IMR-90 (cell line): ENCODE measurements at regions not wholly inside any gene's neighbourhood (a gene's known extent, or its start where the extent isn't known, plus 50 kb on each side); places are given as distances from the start of the nearest gene placed in this dataset.
A peak's percentile ranks its signal among the peaks of the same experiment; 100 is the strongest.
"Not testable (repeated sequence)": the region's sequence is repeated elsewhere in the genome, so short reads cannot be mapped to it uniquely, and the experiment has no call there.

ENCODE experiments used
- ATAC-seq: fragments of 200-7000 bp; cut with Tn5 transposase; 2 replicates; pipeline ENCODE4 v1.9.1; 2020; ENCODE audit warnings: low read depth, mild to moderate bottlenecking, moderate library complexity
- BruUV-seq: library from RNA; stranded (reverse); fragments of 400-500 nt; replicated peaks from 2 replicates; lab custom pipeline; 2021; lab: Mats Ljungman, UMichigan
- CTCF ChIA-PET: fragments of 300-600 bp; formaldehyde crosslinking; extraction: SDS; loops from one replicate; lab custom pipeline; 2021; ENCODE audit warnings: antibody characterized with exemption; lab: Yijun Ruan, JAX
- POLR2A ChIA-PET: fragments of 300-600 bp; sonication (Branson Sonifier 250); formaldehyde crosslinking; loops from one replicate; lab custom pipeline; 2022; ENCODE audit warnings: antibody characterized with exemption; ENCODE audit not compliant: unreplicated experiment; lab: Charles Lee
- DNase-seq: peaks from one replicate; pipeline ENCODE4 v3.0.0; 2013
- H2AFZ ChIP-seq: replicated peaks from 2 replicates; pipeline ENCODE3; 2013; ENCODE audit warnings: low read length, mild to moderate bottlenecking; ENCODE audit not compliant: poor library complexity
- H2AK5ac ChIP-seq: 2 replicates; pipeline ENCODE4 v1.6.1; 2013; ENCODE audit warnings: low read depth, low read length, inconsistent platforms
- H2AK9ac ChIP-seq: replicated peaks from 2 replicates; pipeline ENCODE3; 2013; ENCODE audit warnings: mild to moderate bottlenecking, low read depth, low read length, moderate library complexity; ENCODE audit not compliant: poor library complexity
- H2BK120ac ChIP-seq: 2 replicates; pipeline ENCODE4 v1.6.1; 2013; ENCODE audit warnings: low read depth, low read length, inconsistent platforms
- H2BK15ac ChIP-seq: 3 replicates; pipeline ENCODE4 v1.6.1; 2013; ENCODE audit warnings: low read depth, low read length, inconsistent platforms
- H2BK20ac ChIP-seq: 2 replicates; pipeline ENCODE4 v1.6.1; 2013; ENCODE audit warnings: low read depth, mild to moderate bottlenecking, inconsistent platforms, low read length, moderate library complexity
- H2BK5ac ChIP-seq: 2 replicates; pipeline ENCODE4 v1.6.1; 2013; ENCODE audit warnings: mild to moderate bottlenecking, low read depth, low read length, inconsistent platforms; ENCODE audit not compliant: poor library complexity, severe bottlenecking
- H3K14ac ChIP-seq: replicated peaks from 2 replicates; pipeline ENCODE4 v1.6.1; 2013; ENCODE audit warnings: low read depth, low read length, inconsistent platforms
- H3K18ac ChIP-seq: 2 replicates; pipeline ENCODE4 v1.6.1; 2013; ENCODE audit warnings: low read depth, low read length, control low read depth
- H3K23ac ChIP-seq: 2 replicates; pipeline ENCODE4 v1.6.1; 2013; ENCODE audit warnings: low read depth, low read length, inconsistent platforms
- H3K27ac ChIP-seq: 2 replicates; pipeline ENCODE4 v1.5.1; 2013; ENCODE audit warnings: mild to moderate bottlenecking, control low read depth, low read length; ENCODE audit not compliant: insufficient read depth
- H3K27me3 ChIP-seq: 2 replicates; pipeline ENCODE4 v1.6.1; 2013; ENCODE audit warnings: low read length; ENCODE audit not compliant: control insufficient read depth, insufficient read depth
- H3K36me3 ChIP-seq: 2 replicates; pipeline ENCODE4 v1.6.1; 2013; ENCODE audit warnings: low read length, mixed read lengths; ENCODE audit not compliant: control insufficient read depth, insufficient read depth
- H3K4ac ChIP-seq: 2 replicates; pipeline ENCODE4 v1.6.1; 2013; ENCODE audit warnings: low read depth, low read length, inconsistent platforms
- H3K4me1 ChIP-seq: 2 replicates; pipeline ENCODE4 v1.6.1; 2013; ENCODE audit warnings: low read length, mixed read lengths; ENCODE audit not compliant: control insufficient read depth, insufficient read depth
- H3K4me2 ChIP-seq: 2 replicates; pipeline ENCODE4 v1.6.1; 2013; ENCODE audit warnings: low read depth, mild to moderate bottlenecking, control low read depth, low read length, moderate library complexity
- H3K4me3 ChIP-seq: 2 replicates; pipeline ENCODE4 v1.5.1; 2013; ENCODE audit warnings: low read depth, mild to moderate bottlenecking, control low read depth, low read length, moderate library complexity; ENCODE audit not compliant: insufficient read depth
- H3K56ac ChIP-seq: 2 replicates; pipeline ENCODE4 v1.6.1; 2013; ENCODE audit warnings: low read length, inconsistent platforms; ENCODE audit not compliant: insufficient read depth; ENCODE audit errors: extremely low read depth
- H3K79me1 ChIP-seq, 2 experiments: 2 replicates each; pipeline ENCODE4 v1.6.1; 2013; ENCODE audit warnings: low read length in 2 of 2, inconsistent platforms in 1 of 2, low read depth in 1 of 2
- H3K9ac ChIP-seq: 2 replicates; pipeline ENCODE4 v1.6.1; 2013; ENCODE audit warnings: low read depth, low read length, control low read depth
- H3K9me1 ChIP-seq: 2 replicates; pipeline ENCODE4 v1.6.1; 2013; ENCODE audit warnings: low read length, inconsistent platforms; ENCODE audit not compliant: insufficient read depth
- H3K9me3 ChIP-seq: 2 replicates; pipeline ENCODE4 v1.6.1; 2013; ENCODE audit warnings: low read length; ENCODE audit not compliant: control insufficient read depth, insufficient read depth
- H4K20me1 ChIP-seq: 2 replicates; pipeline ENCODE4 v1.6.1; 2013; ENCODE audit warnings: low read length, inconsistent platforms; ENCODE audit not compliant: insufficient read depth
- H4K5ac ChIP-seq: 2 replicates; pipeline ENCODE4 v1.6.1; 2013; ENCODE audit warnings: mild to moderate bottlenecking, low read depth, low read length, control low read depth
- H4K8ac ChIP-seq, 2 experiments: 2 replicates each; pipeline ENCODE4 v1.6.1; 2013; ENCODE audit warnings: low read depth in 2 of 2, low read length in 2 of 2, control low read depth in 1 of 2, inconsistent platforms in 1 of 2
- H4K91ac ChIP-seq: 2 replicates; pipeline ENCODE4 v1.6.1; 2013; ENCODE audit warnings: low read depth, low read length, inconsistent platforms; ENCODE audit not compliant: insufficient read depth
- WGBS, 2 experiments: methylation state at CpG; one replicate each; pipeline versions ENCODE4 v1.1.5 to v1.1.7; 2013; ENCODE audit warnings: missing lambda C conversion rate in 2 of 2; ENCODE audit not compliant: insufficient read length in 1 of 2; ENCODE audit errors: extremely low coverage in 2 of 2; 5-methylcytosine and 5-hydroxymethylcytosine counted together
- dilution Hi-C: fragments of 300-500 bp; cut with HindIII; formaldehyde crosslinking; loops from one replicate; pipeline ENCODE4 v1.14.3; 2018; ENCODE audit warnings: low sequenced_read_pairs; ENCODE audit not compliant: unreplicated experiment
- in situ Hi-C: fragments of 300-500 bp; cut with MboI; formaldehyde crosslinking; loops from 3 replicates; pipeline ENCODE4 v1.14.3; 2019; ENCODE audit warnings: low sequenced_read_pairs, inconsistent platforms, mixed read lengths
- intact Hi-C: fragments of 100-400 bp; cut with micrococcal nuclease; formaldehyde crosslinking; loops from 2 replicates; pipeline ENCODE4 v1.10.0; 2022

DNA sequence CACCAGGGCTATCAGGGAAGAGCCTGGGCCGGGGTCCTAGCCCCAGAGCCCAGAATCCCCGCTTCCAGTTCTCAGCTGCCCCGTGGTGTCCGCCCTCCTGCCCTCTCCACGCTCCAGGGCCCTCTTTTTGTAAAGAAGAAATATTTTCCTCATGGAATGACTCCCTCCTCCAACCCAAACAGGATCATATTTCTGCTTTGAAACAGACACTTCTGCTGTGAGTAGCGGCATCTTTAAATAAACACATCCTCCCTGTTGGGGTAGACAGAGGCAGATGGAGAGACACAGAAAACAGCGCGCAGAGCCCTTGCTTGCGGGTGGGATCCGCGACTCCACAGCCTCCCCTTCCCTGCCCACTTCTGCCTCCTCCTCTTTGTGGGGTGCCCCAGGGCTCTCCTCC lies 4384.7 kb upstream of the TPTE start:
- DNase-seq = not testable (repeated sequence)
- WGBS, 2 experiments = no CpG with 5 or more reads among the region's 11 CpGs

DNA sequence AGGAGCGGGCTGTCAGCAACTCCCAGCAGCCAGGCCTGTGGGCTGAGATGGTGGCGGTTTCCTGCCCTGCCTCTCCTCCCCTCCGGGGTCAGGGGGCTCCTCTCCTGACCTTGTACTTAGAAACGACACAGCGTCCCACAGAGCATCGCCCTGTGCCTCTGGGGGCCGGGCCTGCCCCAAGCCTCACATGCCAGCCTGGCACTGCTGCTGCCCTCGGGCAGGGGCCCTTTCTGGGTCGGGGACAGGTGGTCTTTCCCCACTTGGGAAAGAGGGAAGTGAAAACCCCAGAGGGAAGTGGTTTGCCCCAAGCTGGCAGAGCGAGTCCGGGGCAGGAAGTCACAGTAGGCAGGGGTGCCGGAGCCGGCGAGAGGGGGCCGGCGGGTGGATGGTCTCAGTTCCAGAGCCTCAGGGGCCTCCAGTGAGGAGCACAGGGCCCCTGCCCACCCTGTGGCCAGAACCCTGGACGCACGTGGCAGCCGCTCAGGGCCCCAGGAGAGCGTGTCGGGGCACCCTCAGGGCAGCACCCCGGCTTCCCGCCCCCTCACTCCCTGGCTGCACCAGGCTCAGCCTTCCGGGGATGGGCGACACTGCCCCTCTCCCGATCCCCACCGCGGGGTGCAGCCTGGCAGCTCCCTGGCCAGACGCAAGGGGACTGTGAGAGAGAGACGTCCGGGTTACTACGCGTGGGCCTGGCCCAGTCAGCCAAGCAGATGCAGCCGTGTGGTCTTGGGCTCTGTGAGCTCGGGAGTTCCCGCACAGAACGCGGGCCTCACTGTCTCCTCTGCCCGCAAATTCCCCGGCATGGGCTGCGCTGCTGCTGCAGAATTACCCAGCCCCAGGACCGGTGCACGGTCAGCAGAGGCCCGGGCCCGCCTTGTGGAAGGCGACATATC lies 4382.9 kb upstream of the TPTE start:
- H3K14ac ChIP-seq, intact Hi-C loops, H2BK20ac ChIP-seq, CTCF ChIA-PET, H3K79me1 ChIP-seq, H3K36me3 ChIP-seq, H2BK120ac ChIP-seq, H3K9ac ChIP-seq, H3K4me1 ChIP-seq, H2BK15ac ChIP-seq, dilution Hi-C loops, H2AK5ac ChIP-seq, H3K23ac ChIP-seq, H3K4ac ChIP-seq, H4K91ac ChIP-seq, H4K5ac ChIP-seq, in situ Hi-C loops, H4K8ac ChIP-seq, POLR2A ChIA-PET, DNase-seq, H2BK5ac ChIP-seq, H3K27me3 ChIP-seq, H3K9me3 ChIP-seq, H3K18ac ChIP-seq, H3K27ac ChIP-seq, BruUV-seq, H3K56ac ChIP-seq, H2AK9ac ChIP-seq, H2AFZ ChIP-seq, H3K4me3 ChIP-seq, ATAC-seq, H3K9me1 ChIP-seq, H4K20me1 ChIP-seq, H3K4me2 ChIP-seq: not testable (repeated sequence)
- no CpG with 5 or more reads among the region's 46 CpGs for WGBS, 2 experiments

More for the DNA sequence above, 4384.7 kb upstream of the TPTE start:
- H3K27me3 ChIP-seq, H3K56ac ChIP-seq, H2AK5ac ChIP-seq, H3K18ac ChIP-seq, H3K9me1 ChIP-seq, H4K91ac ChIP-seq, H2BK5ac ChIP-seq, H3K4ac ChIP-seq, H4K8ac ChIP-seq, H2AFZ ChIP-seq, H2BK120ac ChIP-seq, H2BK15ac ChIP-seq, H3K4me1 ChIP-seq, CTCF ChIA-PET, H3K9ac ChIP-seq, H3K14ac ChIP-seq, H3K4me2 ChIP-seq, dilution Hi-C loops, H3K23ac ChIP-seq, H2BK20ac ChIP-seq, H3K36me3 ChIP-seq, H3K27ac ChIP-seq, BruUV-seq, H3K4me3 ChIP-seq, H2AK9ac ChIP-seq, POLR2A ChIA-PET, intact Hi-C loops, in situ Hi-C loops, H4K20me1 ChIP-seq, H3K9me3 ChIP-seq, H4K5ac ChIP-seq, H3K79me1 ChIP-seq: not testable (repeated sequence)
- peak; percentile 90 for ATAC-seq
